COR-L47 (cell line): ENCODE measurements at regions not wholly inside any gene's neighbourhood (a gene's known extent, or its start where the extent isn't known, plus 50 kb on each side); places are given as distances from the start of the nearest gene placed in this dataset.
"Not testable (repeated sequence)": the region's sequence is repeated elsewhere in the genome, so short reads cannot be mapped to it uniquely, and the experiment has no call there.

ENCODE experiments used
- DNase-seq: peaks from one replicate; lab custom pipeline; 2025; lab: John Stamatoyannopoulos, UW

DNA sequence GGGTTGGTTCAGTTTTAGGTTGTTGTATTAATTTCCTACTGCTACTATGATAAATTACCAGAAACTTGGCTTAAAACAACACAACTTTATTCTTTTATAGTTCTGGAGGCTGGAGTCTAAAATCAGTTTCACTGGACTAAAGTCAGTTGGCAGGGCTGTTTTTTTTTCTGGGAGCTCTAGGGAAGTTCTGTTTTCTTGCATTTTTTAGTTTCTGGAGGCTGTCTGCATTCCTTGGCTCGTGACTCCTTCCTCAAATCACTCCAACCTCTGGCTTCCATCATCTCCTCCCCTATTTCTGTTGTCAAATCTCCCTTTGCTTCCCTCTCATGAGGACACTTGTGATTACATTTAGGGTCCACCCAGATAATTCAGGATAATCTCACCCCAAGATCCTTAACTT lies 51.3 kb upstream of the SUB1 start:
- DNase-seq: no peak

DNA sequence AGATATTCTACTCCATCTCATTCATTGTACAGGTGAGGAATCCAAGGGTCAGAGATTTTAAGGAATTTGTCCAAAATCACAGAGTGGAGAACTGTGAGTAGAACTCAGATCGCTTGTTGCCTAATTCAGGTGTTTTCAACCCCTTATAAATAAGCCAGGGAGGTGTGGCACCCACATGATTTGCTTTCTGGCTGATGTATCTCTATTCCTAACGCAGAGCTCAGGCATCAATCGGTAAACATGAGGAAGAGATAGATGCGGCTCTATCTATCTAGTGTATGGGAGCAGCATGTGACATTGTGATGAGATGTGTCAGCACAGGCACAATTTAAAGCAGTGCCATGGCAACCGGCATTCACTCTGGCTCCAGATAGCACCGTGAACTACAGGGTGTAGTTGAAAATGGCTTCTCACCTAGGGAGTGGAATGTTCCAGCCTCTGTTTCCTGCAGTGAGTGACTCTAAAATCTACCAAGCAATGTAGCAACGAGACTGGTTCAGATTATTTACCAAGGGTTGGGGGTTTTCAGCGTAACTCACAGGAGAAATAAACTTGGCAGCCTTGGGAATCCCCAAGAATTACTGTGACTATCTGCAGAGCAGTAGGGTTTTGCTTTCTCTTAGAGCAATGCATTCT lies 53.4 kb upstream of the SUB1 start:
- peak; percentile 69 for DNase-seq

DNA sequence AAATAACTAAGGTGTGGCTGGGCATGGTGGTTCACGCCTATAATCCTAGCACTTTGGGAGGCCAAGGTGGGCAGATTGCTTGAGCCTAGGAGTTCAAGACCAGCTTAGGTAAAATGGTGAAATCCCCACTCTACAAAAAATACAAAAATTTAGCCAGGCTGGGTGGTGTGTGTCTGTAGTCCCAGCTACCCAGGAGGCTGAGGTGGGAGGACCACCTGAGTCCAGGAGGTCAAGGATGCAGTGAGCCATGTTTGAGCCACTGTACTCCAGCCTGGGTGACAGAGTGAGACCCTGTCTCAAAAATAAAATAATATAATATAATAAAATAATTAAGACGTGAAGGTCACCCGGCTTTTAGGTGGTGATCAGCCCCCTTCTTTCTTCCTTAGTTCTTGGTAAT lies 58.0 kb upstream of the SUB1 start:
- not testable (repeated sequence) for DNase-seq

DNA sequence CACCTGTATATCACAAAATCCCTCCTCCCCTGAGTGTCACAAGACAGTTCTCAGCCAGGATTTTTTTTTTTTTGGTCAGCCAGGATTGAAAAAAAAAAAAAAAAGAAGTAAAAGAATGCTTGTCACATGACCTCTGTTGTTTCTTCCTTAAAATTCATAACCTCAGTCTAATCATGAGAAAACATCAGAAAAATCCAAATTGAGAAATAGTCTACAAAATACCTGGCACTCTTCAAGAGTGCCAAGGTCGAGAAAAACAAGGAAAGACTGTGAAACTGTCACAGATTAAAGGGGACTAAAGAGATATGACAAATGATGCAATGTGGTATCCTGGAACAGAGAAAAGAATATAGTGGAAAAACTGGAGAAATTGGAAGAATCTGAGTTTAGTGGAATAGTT lies 58.5 kb upstream of the SUB1 start:
- no peak for DNase-seq

DNA sequence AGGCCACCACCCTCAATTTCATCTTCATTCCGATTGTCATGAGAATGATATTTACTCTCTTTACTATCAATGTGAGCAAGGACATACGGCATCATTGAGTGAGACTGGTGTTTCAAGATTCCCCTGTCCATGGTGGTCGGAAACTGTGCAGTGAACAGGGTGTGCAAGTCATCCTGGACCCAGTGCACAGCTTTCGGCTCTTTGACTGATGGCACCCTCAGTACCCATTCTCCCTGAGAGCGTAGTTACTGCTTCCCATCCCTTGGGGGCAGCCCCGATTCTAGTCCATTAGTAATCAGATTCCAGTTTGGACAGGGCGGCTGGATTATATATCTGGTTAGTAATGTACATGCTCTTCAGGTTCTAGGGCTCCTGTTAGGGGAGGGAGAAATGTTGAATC lies 61.7 kb upstream of the SUB1 start:
- DNase-seq: no peak

DNA sequence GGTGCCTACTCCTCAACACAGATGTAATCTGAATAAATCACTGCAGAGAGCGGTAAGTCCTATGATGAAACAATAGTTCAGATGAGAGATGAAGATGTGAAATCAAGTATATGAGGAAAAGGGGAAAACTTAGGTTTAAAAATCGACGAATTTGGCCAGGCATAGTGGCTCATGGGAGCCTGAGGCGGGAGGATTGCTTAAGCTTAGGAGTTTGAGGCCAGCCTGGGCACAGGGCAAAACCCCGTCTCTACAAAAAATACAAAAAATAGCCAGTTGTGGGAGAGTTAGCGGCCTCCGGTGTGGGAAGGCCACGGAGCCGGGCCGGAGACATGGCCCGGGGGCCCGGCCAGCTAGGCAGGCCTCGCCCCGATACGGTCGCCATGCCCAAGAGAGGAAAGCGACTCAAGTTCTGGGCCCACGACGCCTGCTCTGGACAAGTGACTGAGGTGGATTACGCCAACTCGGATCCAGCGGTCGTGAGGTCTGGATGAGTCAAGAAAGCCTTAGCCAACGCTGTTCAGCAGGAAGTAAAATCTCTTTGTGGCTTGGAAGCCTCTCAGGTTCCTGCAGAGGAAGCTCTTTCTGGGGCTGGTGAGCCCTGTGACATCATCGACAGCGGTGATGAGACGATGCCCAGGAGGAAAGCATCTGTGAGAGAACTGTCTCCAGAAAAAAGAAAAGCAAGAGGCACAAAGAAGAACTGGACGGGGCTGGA lies 62.8 kb upstream of the SUB1 start:
- DNase-seq: no peak

DNA sequence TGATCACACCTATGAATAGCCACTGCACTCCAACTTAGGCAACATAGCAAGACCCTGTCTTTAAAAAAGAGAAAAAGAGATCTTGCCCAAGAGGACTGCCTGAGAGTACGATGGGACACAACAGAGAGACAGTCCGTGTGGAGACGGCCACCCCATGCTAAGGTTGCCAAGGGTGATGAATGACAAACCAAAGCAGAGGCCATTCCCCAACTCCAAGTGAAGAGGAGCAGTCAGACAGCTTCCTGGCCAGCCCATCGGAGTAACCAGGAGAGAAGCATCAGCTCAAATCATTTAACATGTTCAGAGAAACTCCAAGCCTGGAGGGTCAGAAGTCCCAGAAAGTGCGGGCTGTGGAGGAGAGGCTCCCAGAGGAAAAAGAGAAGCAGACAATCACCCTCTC lies 63.9 kb upstream of the SUB1 start:
- no peak for DNase-seq

DNA sequence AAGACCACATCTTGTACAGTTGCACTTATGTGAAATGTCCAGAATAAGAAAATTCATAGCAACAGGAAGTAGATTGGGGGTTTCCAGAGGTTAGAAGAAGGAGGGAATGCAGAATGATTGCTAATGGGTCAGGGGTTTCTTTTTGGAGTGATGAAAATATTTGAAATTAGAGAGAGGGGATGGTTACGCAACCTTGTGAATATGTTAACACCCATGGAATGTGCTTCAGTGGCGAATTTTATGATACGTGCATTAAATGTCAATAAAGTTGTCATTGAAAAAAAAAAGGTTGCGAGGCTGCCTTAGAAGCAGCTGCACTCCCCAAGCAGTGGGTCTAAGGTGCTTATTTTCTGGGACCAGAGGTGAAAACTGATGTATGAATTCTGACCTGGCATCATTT lies 64.4 kb upstream of the SUB1 start:
- DNase-seq: no peak

DNA sequence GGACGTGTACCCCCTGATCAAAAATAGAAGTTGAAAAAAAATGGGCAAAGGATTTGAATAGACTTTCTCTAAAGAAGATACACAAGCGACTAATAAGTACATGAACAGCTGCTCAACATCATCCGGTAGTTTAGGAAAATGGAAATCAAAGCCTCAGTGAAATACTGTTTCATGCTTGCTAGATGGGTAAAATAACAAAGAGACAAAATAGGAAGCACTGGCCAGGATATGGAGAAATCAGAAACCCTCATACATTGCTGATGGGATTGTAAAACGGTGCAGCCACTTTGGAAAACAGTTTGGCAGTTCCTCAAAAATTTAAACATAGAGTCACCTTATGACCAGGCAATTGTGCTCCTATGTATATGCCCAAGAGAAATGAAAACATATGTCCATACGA lies 65.0 kb upstream of the SUB1 start:
- DNase-seq: no peak

DNA sequence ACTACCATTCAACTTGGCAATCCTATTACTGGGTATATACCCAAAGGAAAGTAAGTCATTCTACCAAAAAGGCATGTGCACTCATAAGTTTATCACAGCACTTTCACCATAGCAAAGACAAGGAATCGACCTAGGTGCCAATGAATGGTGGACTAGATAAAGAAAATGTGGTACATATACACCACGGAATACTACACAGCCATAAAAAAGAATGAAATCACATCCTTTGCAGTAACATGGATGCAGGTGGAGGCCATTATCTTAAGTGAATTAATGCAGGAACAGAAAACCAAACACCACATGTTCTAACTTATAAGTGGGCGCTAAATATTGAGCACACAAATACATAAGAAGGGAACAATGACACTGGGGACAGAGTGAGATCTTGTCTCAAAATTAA lies 65.8 kb upstream of the SUB1 start:
- no peak for DNase-seq

DNA sequence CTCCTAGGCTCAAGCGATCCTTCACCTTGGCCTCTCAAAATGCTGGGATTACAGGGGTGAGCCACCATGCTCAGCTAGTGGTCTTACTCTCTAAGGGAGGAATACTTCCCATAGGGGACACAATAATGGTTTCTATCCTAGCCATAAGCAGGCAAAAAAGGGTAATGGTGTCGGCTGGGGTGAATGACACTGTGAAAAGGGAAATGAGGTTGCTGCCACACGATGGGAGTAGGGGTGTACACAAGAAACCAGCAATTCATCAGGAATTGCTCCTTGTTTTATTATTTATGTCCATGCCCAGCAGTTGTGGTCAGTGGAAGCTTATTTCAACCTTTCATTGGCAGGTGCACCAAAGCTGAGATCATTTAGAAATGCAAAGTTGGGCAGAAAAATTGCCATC lies 70.3 kb upstream of the ZFR start:
- no peak for DNase-seq

DNA sequence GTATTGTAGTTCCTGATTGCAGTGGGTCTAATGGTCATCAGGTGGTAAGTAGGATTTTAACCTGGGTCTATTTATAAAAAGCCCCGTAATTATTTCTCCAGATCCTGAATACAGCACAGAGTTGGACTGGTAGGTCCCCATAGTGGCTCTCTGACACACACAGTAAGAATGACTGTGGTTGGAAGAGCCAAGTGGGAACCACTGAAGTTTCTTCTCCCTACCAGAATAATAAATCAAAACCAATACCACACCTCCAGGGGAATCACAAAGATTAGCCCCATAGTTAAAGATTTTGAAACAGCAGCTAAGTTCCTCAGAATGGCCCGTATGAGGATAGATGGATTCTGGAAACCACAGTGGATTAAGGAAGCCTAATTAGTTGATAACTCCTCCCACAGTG lies 68.4 kb upstream of the ZFR start:
- DNase-seq: no peak

DNA sequence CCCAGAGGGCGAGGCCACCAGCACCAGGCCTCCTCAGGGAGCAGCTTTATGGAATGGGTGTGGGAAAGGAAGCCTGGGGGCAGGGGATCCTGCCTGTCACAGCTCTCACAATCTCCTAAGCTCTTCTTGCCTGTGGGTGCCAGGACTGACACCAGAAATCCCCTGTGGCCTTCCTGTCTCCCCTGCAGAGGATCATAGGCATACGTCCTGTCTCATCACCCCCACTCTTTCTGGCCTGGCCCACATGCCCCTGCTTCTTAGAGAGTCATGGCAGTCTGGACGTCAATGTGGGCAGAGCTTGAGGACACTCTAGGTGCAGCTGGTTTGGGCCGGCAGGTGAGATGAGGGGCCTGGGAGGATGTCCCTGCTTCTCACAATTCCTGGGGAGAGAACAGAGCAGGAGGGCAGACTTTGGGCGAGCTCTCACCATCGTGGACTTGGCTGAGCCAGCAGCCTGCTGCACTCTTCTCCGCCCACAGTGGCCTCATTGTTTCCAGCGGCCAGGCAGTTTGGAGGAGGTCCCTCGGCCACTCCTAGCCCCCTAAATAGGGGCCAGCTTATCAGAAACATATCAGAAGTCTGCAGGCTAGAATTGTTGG lies 67.3 kb upstream of the ZFR start:
- no peak for DNase-seq

DNA sequence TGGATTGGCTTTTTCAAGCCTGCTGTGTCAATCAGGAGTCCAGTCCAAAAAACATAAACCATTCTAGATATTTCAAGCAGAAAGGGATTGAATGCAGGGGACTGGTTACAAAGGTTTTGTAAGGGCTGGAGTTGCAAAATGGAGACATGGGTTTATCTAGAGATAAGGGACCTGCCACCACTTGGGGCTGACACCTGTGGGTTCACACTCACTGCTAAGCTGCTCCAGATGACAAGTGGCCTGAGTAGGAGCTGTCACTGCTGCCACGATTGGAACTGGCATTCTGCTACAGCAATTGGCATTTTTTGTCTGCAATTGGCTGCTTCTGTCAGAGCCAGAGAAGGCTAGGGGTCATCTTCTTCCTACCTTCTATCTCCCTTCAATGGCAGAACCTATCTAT lies 66.3 kb upstream of the ZFR start:
- no peak for DNase-seq

DNA sequence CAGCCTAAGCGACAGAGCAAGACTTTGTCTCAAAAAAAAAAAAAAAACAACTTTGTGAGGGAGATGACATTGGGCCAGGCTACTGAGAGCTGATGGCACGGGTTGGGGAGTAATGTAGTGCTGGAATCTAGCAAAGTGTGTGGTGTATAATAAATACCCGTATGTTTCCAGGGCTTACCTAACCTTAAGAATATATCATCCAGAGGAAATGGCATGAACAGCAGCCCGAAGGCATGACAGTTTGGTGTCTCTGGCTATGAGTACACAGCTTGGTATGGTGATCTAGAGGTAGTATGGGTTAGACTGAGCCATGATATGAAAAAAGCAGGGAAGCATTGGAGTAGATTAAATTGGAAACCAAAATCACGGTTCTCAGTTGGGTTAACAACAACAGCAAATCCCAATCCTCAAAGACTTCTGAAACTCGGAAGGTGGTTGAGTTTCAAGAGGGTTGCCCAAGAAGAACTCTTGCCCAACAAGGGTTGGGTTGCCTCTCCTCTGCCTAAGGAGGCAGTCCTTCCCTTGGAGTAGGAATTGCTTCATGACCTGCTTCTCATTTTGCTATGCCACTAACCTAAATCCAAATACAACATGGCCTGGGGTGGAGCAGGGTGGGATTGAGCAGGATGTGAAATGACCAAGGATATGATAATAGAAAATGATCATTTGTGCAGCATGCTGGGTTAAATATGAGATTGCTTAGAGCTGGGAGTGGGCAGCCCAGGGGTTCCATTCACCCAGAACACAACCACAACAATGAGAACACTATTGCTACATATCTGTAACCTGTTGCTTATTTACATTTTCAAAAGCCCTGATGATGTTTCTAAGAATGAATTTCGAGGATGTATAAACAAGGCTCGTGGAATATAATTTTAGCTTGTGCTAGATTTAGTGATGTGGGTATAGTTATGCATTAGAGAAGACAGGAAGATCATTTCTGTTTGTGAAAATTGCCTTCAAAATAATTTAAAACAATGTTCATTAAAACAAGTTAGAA lies 64.6 kb upstream of the ZFR start:
- no peak for DNase-seq

DNA sequence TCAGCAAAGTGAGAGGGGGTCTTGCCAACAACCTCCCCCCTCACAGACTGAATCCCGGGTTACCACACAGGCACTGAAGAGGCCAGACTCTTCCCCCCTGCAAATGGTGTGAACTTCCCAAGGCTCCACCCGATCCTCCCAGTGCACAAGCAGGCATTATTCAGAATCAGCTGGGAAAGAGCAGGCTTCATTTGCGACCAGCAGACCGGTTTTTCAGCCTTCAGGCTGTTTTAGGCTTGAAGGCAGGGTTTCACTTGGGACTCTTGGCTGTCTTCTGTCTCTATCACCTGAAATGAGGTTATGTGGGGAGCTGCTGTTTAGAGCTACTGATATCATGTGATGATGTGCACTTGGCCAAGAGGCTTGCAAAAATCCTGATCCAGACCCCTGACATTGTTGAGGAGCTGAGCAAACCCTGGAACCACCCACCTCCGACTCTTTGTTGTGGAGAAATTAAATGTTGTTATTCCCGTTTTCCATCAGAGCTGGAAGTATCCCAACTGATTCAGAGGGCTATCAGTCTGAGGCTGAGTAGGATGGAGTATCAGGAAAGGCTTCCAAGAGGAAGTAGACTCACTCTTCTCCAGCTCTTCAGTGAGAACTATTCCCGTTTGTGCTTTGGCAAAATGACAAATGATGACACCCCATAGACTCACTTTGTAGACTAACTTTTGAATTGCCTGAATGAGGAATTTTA lies 63.3 kb upstream of the ZFR start:
- DNase-seq: no peak

DNA sequence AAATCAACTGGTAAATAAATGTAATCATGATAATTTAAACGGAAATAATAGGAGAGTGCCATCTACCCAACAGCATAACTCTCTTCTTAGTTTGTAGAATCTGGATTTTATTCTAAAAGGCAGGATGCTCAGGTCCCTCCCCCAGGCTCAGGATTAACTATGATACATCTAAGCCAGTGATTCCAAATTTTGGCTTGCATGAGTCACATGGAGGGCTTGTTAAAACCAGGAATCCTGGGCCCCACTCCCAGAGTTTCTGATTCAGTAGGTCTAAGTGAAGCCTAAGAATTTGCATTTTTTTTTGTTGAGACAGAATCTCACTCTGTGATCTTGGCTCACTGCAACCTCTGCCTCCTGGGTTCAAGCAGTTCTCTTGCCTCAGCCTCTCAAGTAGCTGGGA lies 62.3 kb upstream of the ZFR start:
- no peak for DNase-seq

DNA sequence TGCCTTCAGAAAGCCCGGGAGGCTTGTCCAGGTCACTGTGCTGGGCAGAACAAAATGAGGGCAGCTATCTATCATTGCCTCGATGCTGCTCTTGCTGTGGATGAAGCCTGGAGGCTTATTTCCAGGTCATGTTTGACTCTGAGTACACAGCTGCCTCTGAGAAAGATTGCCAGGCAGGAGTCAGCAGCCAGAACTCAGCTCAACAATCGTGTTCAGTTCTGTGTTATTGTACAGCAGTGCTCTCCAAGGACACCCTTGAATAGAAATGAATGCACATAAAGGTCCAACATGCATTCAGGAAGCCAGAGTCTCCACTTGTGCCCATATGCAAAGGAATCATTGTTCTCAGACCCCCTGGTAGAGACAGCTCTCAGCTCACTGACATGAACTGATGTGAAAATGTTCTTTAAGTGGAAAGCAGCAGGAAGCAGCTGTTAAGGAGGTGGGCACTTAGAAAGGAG lies 61.7 kb upstream of the ZFR start:
- peak; percentile 28 for DNase-seq

DNA sequence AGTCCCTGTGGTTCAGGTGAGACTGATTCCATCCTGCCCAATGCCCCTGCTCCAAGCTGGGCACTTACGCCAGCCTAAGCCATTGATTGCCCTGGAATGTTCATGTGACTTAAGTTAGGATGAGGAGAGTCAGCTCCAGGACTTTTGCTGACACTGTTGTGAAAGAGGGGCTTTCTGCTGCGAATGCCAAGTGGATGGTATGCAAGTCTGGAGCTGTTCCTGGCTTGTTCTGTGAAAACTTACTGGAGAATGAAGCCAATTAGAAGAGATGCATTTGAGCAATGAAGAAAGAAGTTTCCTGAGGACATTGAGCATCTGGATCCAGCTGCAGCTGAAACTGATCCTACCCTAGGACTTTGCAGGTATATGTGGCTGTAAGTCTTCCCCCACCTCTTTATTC lies 61.2 kb upstream of the ZFR start:
- DNase-seq: no peak

DNA sequence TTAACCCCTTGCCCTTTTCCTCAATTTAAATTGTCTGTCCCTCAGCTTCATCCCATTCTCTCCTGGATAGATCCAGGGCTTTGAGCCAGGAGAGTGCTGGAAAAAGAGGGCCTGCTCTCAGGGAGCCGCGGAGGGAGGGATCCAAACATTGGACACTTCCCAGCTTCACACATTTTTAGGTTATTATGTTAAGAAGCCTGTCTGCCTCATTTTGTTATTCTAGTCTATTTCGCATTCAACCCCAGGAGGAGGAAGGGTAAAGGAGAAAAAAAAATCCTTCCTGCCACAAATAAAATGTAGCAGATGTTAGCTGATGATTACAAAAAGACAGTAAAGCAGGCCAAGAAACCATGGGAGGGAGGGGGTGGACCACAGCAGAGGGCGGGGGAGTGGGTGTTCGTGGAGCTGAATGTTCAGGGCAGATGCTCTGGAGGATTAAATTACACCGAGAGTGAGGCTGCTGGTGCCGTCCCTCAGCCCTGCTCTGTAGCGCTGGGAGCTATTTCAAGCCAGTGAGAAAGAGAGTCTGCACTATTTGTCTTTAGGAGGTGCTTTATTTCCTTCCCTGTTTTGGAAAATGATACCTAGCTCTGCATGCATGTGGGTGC lies 60.6 kb upstream of the ZFR start:
- peak; percentile 79 for DNase-seq

DNA sequence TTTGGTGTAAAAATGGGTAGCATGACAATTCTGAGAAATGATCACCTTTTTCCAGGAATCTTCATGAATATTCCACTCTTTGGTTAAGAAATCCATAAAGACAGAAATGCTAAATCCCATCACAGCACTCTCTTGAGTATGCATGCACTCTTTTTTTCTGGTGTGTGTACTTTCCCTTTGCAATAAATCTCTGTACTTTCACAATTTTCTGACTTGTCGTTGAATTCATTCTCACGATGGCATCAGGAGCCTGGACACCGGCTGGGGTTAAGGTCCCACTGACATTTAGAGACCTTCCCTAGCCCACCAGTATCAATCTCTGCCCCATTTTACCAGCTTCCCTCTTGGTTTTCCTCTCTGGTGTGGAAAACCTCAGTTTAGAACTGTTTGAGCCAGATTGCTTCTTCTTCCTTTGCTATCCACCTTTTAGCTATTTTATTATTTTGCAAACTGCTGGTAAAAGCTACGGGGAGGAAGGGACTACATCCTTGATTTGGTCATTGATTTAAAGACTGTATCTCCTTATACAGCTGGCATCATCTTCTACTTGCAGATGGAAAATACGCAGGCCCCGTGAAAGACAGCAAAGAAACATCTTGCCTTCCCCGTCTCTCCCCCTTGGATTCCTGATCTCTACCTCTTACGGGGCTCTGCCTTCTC lies 59.9 kb upstream of the ZFR start:
- DNase-seq: no peak
